Heart right ventricle (tissue), 16 donors: ENCODE measurements at regions not wholly inside any gene's neighbourhood (a gene's known extent, or its start where the extent isn't known, plus 50 kb on each side); places are given as distances from the start of the nearest gene placed in this dataset.
"Not testable (repeated sequence)": the region's sequence is repeated elsewhere in the genome, so short reads cannot be mapped to it uniquely, and the experiment has no call there.

Experiments used
- ATAC-seq, 8 donors: fragments of 200-7000 bp; cut with Tn5 transposase; one replicate each; pipeline ENCODE4 v1.9.1; 2020; ENCODE audit warnings: mild to moderate bottlenecking in 8 of 8, moderate library complexity in 8 of 8, moderate number of reproducible peaks in 1 of 8
- DNase-seq, 2 donors: peaks; one replicate each; pipeline ENCODE4 v3.0.0-alpha.2; 2020
- H3K27ac ChIP-seq, 10 donors: fragments of 200-600 bp; sonication (generic) in 2 of 10; one replicate each; pipeline versions ENCODE4 v1.5.0 to v1.8.0; 2020 to 2022; ENCODE audit warnings: mild to moderate bottlenecking in 3 of 10
- H3K27me3 ChIP-seq, 7 donors: fragments of 200-600 bp; one replicate each; pipeline ENCODE4 v1.8.0; 2021 to 2022; ENCODE audit warnings: mild to moderate bottlenecking in 2 of 7
- H3K36me3 ChIP-seq, 9 donors: fragments of 200-600 bp; sonication (generic) in 1 of 9; one replicate each; pipeline versions ENCODE4 v1.5.0 to v1.8.0; 2020 to 2022; ENCODE audit warnings: mild to moderate bottlenecking in 2 of 9
- H3K4me1 ChIP-seq, 9 donors: fragments of 200-600 bp; sonication (generic) in 1 of 9; one replicate each; pipeline versions ENCODE4 v1.5.0 to v1.8.0; 2020 to 2022; ENCODE audit warnings: mild to moderate bottlenecking in 4 of 9
- H3K4me3 ChIP-seq, 10 donors: fragments of 200-600 bp; sonication (generic) in 2 of 10; one replicate each; pipeline versions ENCODE4 v1.5.0 to v1.8.0; 2020 to 2022; ENCODE audit warnings: mild to moderate bottlenecking in 7 of 10, moderate library complexity in 2 of 10
- H3K9me3 ChIP-seq, 11 donors: fragments of 200-600 bp in 10 of 11; sonication (generic) in 2 of 11; one replicate each; pipeline versions ENCODE4 v1.5.0 to v1.8.0; 2013 to 2022; ENCODE audit warnings: mild to moderate bottlenecking in 2 of 11, control low read depth in 1 of 11, moderate library complexity in 1 of 11
- WGBS, 2 donors: extraction: QIAGEN DNeasy Blood & Tissue Kit; methylation state at CpG; one replicate each; pipeline ENCODE4 v1.1.7; 2013; ENCODE audit warnings: inconsistent platforms in 1 of 2; 5-methylcytosine and 5-hydroxymethylcytosine counted together
- intact Hi-C, 10 donors: fragments of 100-400 bp; cut with DNase I; formaldehyde crosslinking; loops; one replicate each; pipeline versions ENCODE4 v1.11.1 to v1.14.2; 2022
- TF ChIP-seq, protein P1 (sequence below), 9 donors: fragments of 200-600 bp; sonication (generic) in 2 of 9; IDR thresholded peaks; one replicate each; pipeline versions ENCODE4 v1.5.0 to v1.8.0; 2021 to 2022; ENCODE audit warnings: antibody characterized with exemption in 9 of 9, mild to moderate bottlenecking in 5 of 9, moderate library complexity in 1 of 9
- donor health status: Arrhythmogenic right ventricular cardiomyopathy.
- donor health status: ischemic (EF 13 %, LVEDD 7.1; RV severe dilation, severe dysfunction).
- donor health status: healthy with polysubstance abuse.
- donor health status: DM: no; HTN: yes; CAD: no.
- donor health status: DM: no; HTN: no; CAD: no.
- donor health status: ischemic (EF 25% LVEDD 6.9; RV normal size, moderate dysfunction).
- donor health status: ischemic (EF 25% LVEDD 5.7; RV mildly dilated, moderate dysfunction).
- donor health status: healthy.
- donor health status: DM: yes; HTN: yes; CAD: no.
- donor health status: Ischemic cardiomyopathy.
- donor health status: ischemic (EF 35%, LVEDD 5.7; RV mildly dilated, moderate dysfunction).
- donor health status: nonischemic (EF 11% LVEDD 7.7; RV severe dilation, severe dysfunction).
- donor health status: DM: yes; HTN: yes; CAD: no.
- donor health status: PGD.
- donor health status: ischemic (EF 29% LVEDD 5.4; RV normal size, mild dysfunction).
- donor health status: nonischemic (EF 23%, LVEDD 6.1; RV moderate dilation, normal function).

DNA sequence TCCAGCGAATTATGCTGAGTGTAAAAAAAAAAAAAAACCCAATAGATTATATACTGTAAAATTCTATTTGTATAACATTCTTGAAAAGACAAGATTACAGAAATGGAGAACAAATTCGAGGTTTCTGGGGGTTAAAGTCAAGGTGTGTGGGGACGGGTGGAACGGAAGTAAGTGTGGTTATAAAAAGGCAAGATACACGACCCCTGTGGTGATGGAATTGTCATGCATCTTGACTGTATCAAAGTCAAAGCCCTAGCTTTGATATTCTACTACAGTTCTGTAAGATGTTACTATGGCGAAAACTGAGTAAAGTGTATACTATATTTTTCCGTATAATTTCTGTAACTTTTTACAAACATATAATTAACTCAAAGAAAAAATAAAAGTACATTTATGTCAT, 718.2 kb upstream of the PCDH15 start:
- 68 to 74% methylated on average over 7 of the region's 7 CpGs for WGBS, 2 donors
- TF ChIP-seq, protein P1, sequence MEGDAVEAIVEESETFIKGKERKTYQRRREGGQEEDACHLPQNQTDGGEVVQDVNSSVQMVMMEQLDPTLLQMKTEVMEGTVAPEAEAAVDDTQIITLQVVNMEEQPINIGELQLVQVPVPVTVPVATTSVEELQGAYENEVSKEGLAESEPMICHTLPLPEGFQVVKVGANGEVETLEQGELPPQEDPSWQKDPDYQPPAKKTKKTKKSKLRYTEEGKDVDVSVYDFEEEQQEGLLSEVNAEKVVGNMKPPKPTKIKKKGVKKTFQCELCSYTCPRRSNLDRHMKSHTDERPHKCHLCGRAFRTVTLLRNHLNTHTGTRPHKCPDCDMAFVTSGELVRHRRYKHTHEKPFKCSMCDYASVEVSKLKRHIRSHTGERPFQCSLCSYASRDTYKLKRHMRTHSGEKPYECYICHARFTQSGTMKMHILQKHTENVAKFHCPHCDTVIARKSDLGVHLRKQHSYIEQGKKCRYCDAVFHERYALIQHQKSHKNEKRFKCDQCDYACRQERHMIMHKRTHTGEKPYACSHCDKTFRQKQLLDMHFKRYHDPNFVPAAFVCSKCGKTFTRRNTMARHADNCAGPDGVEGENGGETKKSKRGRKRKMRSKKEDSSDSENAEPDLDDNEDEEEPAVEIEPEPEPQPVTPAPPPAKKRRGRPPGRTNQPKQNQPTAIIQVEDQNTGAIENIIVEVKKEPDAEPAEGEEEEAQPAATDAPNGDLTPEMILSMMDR (IDR thresholded peaks at IDR 0.05) = no peak
- DNase-seq = no peak
- no peaks in the 10 kb centered on the region for H3K4me1 ChIP-seq
- ATAC-seq = no peak
- no peaks in the 10 kb centered on the region for H3K9me3 ChIP-seq
- intact Hi-C loops = no loop called here
- H3K27me3 ChIP-seq = no peaks in the 10 kb centered on the region
- H3K4me3 ChIP-seq = no peak overlapping the region
- no peaks in the 10 kb centered on the region for H3K36me3 ChIP-seq
- no peak overlapping the region for H3K27ac ChIP-seq

DNA sequence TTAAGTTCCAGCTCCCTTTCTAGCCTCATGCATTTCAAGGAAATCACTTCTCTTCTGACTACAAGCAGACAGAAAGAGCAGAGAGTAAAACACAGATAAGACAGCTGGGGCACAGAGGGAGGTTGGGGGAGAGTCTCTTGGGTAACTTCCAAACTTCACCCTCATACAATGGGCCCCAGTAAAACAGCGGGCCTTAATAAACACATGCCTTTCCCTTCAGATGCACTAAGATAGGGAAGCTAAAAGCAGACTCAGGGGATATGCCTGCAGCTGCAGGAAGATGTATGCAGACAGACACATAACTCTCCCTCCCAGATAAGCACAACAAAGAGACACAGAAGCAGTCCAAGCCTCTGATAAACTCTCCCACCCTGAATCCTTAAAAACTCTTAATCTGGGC, 717.4 kb upstream of the PCDH15 start:
- H3K4me1 ChIP-seq, ATAC-seq, H3K4me3 ChIP-seq, intact Hi-C loops, H3K36me3 ChIP-seq, DNase-seq, H3K27ac ChIP-seq, H3K27me3 ChIP-seq, H3K9me3 ChIP-seq: not testable (repeated sequence)
- 0 to 7% methylated on average over 1 of the region's 1 CpG for WGBS, 2 donors

- no peaks in the 10 kb centered on the region for H3K9me3 ChIP-seq
- H3K4me3 ChIP-seq = peak overlapping the region in 2 of 10 donors; percentile 5 to 9
- intact Hi-C loops = loop anchor here in 2 of 10 donors (10.0 kb wide), 1 partner anchor 414 kb away; no protein-coding TSS in a partner anchor
- ATAC-seq = no peak
- no peaks in the 10 kb centered on the region for H3K4me1 ChIP-seq
- no peaks in the 10 kb centered on the region for H3K36me3 ChIP-seq
- TF ChIP-seq, protein P1 (IDR thresholded peaks at IDR 0.05) = no peak
- H3K27me3 ChIP-seq = no peaks in the 10 kb centered on the region
- no peak for DNase-seq
- 70 to 85% methylated on average over 4 of the region's 4 CpGs for WGBS, 2 donors
- no peak overlapping the region for H3K27ac ChIP-seq
Observed at GRCh38 chr10:55509168-55509567, 708.1 kb upstream of the PCDH15 start.

DNA sequence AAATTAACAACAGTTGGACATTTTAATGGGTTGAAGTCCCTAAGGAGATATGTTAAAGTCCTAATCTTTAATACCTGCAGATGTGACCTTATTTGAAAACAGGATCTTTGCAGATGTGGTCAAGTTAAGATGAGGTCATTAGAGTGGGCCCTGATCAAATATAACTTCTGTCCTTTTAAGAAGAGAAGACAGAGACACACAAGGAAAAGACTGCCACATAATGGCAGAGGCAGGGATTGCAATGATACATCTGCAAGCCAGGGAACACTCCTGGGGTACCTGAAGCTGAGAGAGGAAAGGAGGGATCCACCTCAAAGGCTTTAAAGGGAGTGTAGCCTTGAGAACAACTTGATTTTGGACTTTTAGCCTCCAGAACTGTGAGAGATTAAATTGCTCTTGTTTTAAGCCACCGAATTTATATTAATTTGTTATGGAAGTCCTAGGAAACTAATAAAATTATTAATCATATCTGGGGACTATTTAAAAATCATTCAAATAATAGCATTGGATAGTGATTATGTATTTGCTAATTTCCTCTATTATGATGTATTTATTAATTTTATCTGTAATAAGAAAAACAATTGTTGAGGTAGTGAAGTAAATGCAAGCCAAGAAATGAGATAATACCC, 700.0 kb upstream of the PCDH15 start:
- no peaks in the 10 kb centered on the region for H3K36me3 ChIP-seq
- peak in 1 of 2 donors; percentile 17 for DNase-seq
- H3K4me3 ChIP-seq = no peak overlapping the region
- intact Hi-C loops = loop anchor here in 6 of 10 donors (2.0 to 10.0 kb wide), 5 partner anchors 89 to 409 kb away; no protein-coding TSS in a partner anchor
- 6 to 16% methylated on average over 1 of the region's 1 CpG for WGBS, 2 donors
- no peaks in the 10 kb centered on the region for H3K9me3 ChIP-seq
- TF ChIP-seq, protein P1 (IDR thresholded peaks at IDR 0.05) = peak; percentile 19 to 80 (median 64)
- H3K4me1 ChIP-seq = no peaks in the 10 kb centered on the region
- H3K27me3 ChIP-seq = no peaks in the 10 kb centered on the region
- ATAC-seq = no peak
- no peak overlapping the region for H3K27ac ChIP-seq

- H3K4me3 ChIP-seq = no peak overlapping the region
- intact Hi-C loops = loop anchor here in 1 of 10 donors (10.0 kb wide), 1 partner anchor 403 kb away; no protein-coding TSS in a partner anchor
- no peaks in the 10 kb centered on the region for H3K4me1 ChIP-seq
- peaks cover 0 to 10% (median 0%) of the 10 kb centered on the region in 11 donors for H3K9me3 ChIP-seq
- H3K27me3 ChIP-seq = no peaks in the 10 kb centered on the region
- no peak for ATAC-seq
- DNase-seq = no peak
- TF ChIP-seq, protein P1 (IDR thresholded peaks at IDR 0.05) = no peak
- 80 to 88% methylated on average over 4 of the region's 4 CpGs for WGBS, 2 donors
- H3K27ac ChIP-seq = no peak overlapping the region
- H3K36me3 ChIP-seq = no peaks in the 10 kb centered on the region
Observed at GRCh38 chr10:55497893-55498499, 697.0 kb upstream of the PCDH15 start.
